ENCODE measurements at regions not wholly inside any gene's neighbourhood (a gene's known extent, or its start where the extent isn't known, plus 50 kb on each side); places are given as distances from the start of the nearest gene placed in this dataset.

- Histone ChIP-seq H2AFZ (ENCODE audit: low read depth, low read length, severe bottlenecking) (no peak overlapping the region), H3K79me2 (ENCODE audit: insufficient read depth, low read length) (no peaks in the 10 kb centered on the region), H3K9me2 (replicated peaks; ENCODE audit: insufficient read depth, low read length) (no peaks in the 10 kb centered on the region), H3K9ac (ENCODE audit: low read length) (no peak overlapping the region), H4K20me1 (ENCODE audit: low read depth, low read length) (no peaks in the 10 kb centered on the region), H3K4me3 (ENCODE audit: insufficient read depth, low read length, poor library complexity, severe bottlenecking) (no peak overlapping the region), H3K4me2 (ENCODE audit: low read depth, low read length, poor library complexity, severe bottlenecking) (no peak overlapping the region), H3K27ac (ENCODE audit: low read depth, low read length) (no peak overlapping the region), H3K36me3 (ENCODE audit: low read length) (no peaks in the 10 kb centered on the region), H3K9me3 (ENCODE audit: insufficient read depth, low read length) (no peaks in the 10 kb centered on the region), H3F3A (ENCODE audit: insufficient read depth) (no peaks in the 10 kb centered on the region), H3K27me3 (ENCODE audit: low read length) (no peaks in the 10 kb centered on the region)
- TF ChIP-seq CTCF (IDR thresholded peaks at IDR 0.05; ENCODE audit: insufficient read depth, low read length, poor library complexity, severe bottlenecking) (no peak), EZH2phosphoT487 (conservative IDR thresholded peaks at IDR 0.05; ENCODE audit: low read length) (no peak)
These were observed 138.8 kb upstream of the VCX start for GRCh38 chrX:7704205-7704604.

- no peaks in the 10 kb centered on the region for H3K27me3 ChIP-seq (ENCODE audit: low read length)
- no peak overlapping the region for H2AFZ ChIP-seq (ENCODE audit: low read depth, low read length, severe bottlenecking)
These were observed 144.7 kb upstream of the VCX start for GRCh38 chrX:7698248-7698647.

GRCh38 chrX:7690842-7691241 is 152.1 kb upstream of the VCX start:
- H3K9me2 ChIP-seq (replicated peaks; ENCODE audit: insufficient read depth, low read length): no peaks in the 10 kb centered on the region
- H3K27me3 ChIP-seq (ENCODE audit: low read length): no peaks in the 10 kb centered on the region
- no peaks in the 10 kb centered on the region for H3K79me2 ChIP-seq (ENCODE audit: insufficient read depth, low read length)
- no peaks in the 10 kb centered on the region for H3K36me3 ChIP-seq (ENCODE audit: low read length)
- H3K9ac ChIP-seq (ENCODE audit: low read length): no peak overlapping the region
- no peaks in the 10 kb centered on the region for H4K20me1 ChIP-seq (ENCODE audit: low read depth, low read length)
- H3K4me3 ChIP-seq (ENCODE audit: insufficient read depth, low read length, poor library complexity, severe bottlenecking): no peak overlapping the region
- no peak overlapping the region for H2AFZ ChIP-seq (ENCODE audit: low read depth, low read length, severe bottlenecking)
- H3K27ac ChIP-seq (ENCODE audit: low read depth, low read length): peak overlapping the region; percentile 47
- TF ChIP-seq EZH2phosphoT487 (conservative IDR thresholded peaks at IDR 0.05; ENCODE audit: low read length) (no peak), CTCF (IDR thresholded peaks at IDR 0.05; ENCODE audit: insufficient read depth, low read length, poor library complexity, severe bottlenecking) (no peak)
- no peaks in the 10 kb centered on the region for H3F3A ChIP-seq (ENCODE audit: insufficient read depth)
- no peak overlapping the region for H3K4me2 ChIP-seq (ENCODE audit: low read depth, low read length, poor library complexity, severe bottlenecking)
- no peaks in the 10 kb centered on the region for H3K9me3 ChIP-seq (ENCODE audit: insufficient read depth, low read length)

More at GRCh38 chrX:7698248-7698647, 144.7 kb upstream of the VCX start:
- no peak for TF ChIP-seq EZH2phosphoT487 (conservative IDR thresholded peaks at IDR 0.05; ENCODE audit: low read length)
- no peak for TF ChIP-seq CTCF (IDR thresholded peaks at IDR 0.05; ENCODE audit: insufficient read depth, low read length, poor library complexity, severe bottlenecking)
- Histone ChIP-seq H3K79me2 (ENCODE audit: insufficient read depth, low read length) (no peaks in the 10 kb centered on the region), H4K20me1 (ENCODE audit: low read depth, low read length) (no peaks in the 10 kb centered on the region), H3F3A (ENCODE audit: insufficient read depth) (no peaks in the 10 kb centered on the region), H3K4me2 (ENCODE audit: low read depth, low read length, poor library complexity, severe bottlenecking) (no peak overlapping the region), H3K9me2 (replicated peaks; ENCODE audit: insufficient read depth, low read length) (no peaks in the 10 kb centered on the region), H3K27ac (ENCODE audit: low read depth, low read length) (no peak overlapping the region), H3K4me3 (ENCODE audit: insufficient read depth, low read length, poor library complexity, severe bottlenecking) (no peak overlapping the region), H3K9me3 (ENCODE audit: insufficient read depth, low read length) (no peaks in the 10 kb centered on the region), H3K9ac (ENCODE audit: low read length) (no peak overlapping the region), H3K36me3 (ENCODE audit: low read length) (no peaks in the 10 kb centered on the region)

Measured in SU-DHL-6 (cell line).